ENCODE measurements at regions not wholly inside any gene's neighbourhood (a gene's known extent, or its start where the extent isn't known, plus 50 kb on each side); places are given as distances from the start of the nearest gene placed in this dataset.

GRCh38 chr7:98526059-98526458 is 91.0 kb upstream of the NPTX2 start:
- ChIA-PET CTCF (no interaction called here), POLR2A (no interaction called here)
- no peak for TF ChIP-seq CTCF (IDR thresholded peaks at IDR 0.05)
- Histone ChIP-seq H3K4me3 (ENCODE audit: low read length) (no peak overlapping the region), H3K9me3 (ENCODE audit: control insufficient read depth in 1 of 2, insufficient read depth in 1 of 2, low read length in 2 of 2) (peaks cover 0 to 31% of the 10 kb centered on the region in 2 experiments), H3K36me3 (ENCODE audit: insufficient read depth, low read length) (no peaks in the 10 kb centered on the region), H3K27ac (ENCODE audit: low read depth in 1 of 2, low read length in 2 of 2) (no peak overlapping the region), H3K4me1 (ENCODE audit: insufficient read depth, low read length) (no peaks in the 10 kb centered on the region), H3K27me3 (ENCODE audit: control insufficient read depth in 1 of 2, insufficient read depth in 2 of 2, low read length in 2 of 2) (no peaks in the 10 kb centered on the region)
- Mint-ChIP-seq H3K9me3 (peaks cover under 1% of the 10 kb centered on the region), H3K4me3 (no peak overlapping the region), H3K36me3 (ENCODE audit: low read depth) (no peaks in the 10 kb centered on the region), H3K27me3 (peaks cover 9% of the 10 kb centered on the region), H3K27ac (no peak overlapping the region), H3K4me1 (ENCODE audit: low read depth) (no peaks in the 10 kb centered on the region)
- no peak for DNase-seq
- intact Hi-C loops (cut with DNase I, micrococcal nuclease) = no loop called here
- no peak for ATAC-seq (ENCODE audit: poor library complexity)

DNA sequence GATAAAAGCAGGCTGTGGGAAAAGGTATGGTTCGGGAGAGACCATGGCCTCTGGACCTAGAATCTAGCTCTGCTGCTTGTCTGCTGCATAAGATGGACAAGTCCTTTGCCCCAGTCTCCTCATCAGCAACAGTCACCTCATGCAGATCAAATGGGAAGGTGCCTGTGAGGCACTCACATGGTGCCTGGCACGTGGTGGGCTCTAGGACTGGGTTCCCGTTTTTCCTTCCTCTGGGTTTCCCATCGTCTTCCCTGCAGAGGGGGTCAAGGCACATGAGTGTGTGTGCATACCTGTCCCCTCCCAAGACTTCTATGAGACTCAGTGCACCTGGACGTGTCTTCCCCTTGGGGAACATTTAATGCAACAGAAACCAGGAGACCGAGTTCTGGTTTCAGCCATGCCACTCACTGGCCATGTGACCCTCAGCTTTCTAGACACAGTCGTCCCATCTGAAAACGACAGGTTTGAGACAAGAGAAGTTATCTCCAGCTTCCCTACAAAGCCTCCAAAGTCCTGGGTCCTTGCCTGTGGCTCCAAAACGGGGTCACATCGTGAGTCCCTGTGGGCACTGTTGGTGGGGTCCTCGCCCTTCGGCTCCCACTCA is 95.9 kb upstream of the NPTX2 start:
- Histone ChIP-seq H3K4me1 (ENCODE audit: insufficient read depth, low read length) (no peaks in the 10 kb centered on the region), H3K36me3 (ENCODE audit: insufficient read depth, low read length) (no peaks in the 10 kb centered on the region), H3K27ac (ENCODE audit: low read depth in 1 of 2, low read length in 2 of 2) (no peak overlapping the region), H3K27me3 (ENCODE audit: control insufficient read depth in 1 of 2, insufficient read depth in 2 of 2, low read length in 2 of 2) (no peaks in the 10 kb centered on the region), H3K9me3 (ENCODE audit: control insufficient read depth in 1 of 2, insufficient read depth in 1 of 2, low read length in 2 of 2) (peaks cover 0 to 20% of the 10 kb centered on the region in 2 experiments), H3K4me3 (ENCODE audit: low read length) (no peak overlapping the region)
- ATAC-seq (ENCODE audit: poor library complexity) (no peak), DNase-seq (no peak)
- no peaks in the 10 kb centered on the region for H3K4me1 Mint-ChIP-seq (ENCODE audit: low read depth)
- no peak overlapping the region for H3K4me3 Mint-ChIP-seq
- intact Hi-C loops (cut with DNase I, micrococcal nuclease) = no loop called here
- H3K9me3 Mint-ChIP-seq = no peaks in the 10 kb centered on the region
- POLR2A ChIA-PET = no interaction called here
- no peak for TF ChIP-seq CTCF (IDR thresholded peaks at IDR 0.05)
- CTCF ChIA-PET = no interaction called here
- H3K36me3 Mint-ChIP-seq (ENCODE audit: low read depth) = no peaks in the 10 kb centered on the region
- H3K27ac Mint-ChIP-seq = no peak overlapping the region
- H3K27me3 Mint-ChIP-seq = peaks cover 9% of the 10 kb centered on the region

DNA sequence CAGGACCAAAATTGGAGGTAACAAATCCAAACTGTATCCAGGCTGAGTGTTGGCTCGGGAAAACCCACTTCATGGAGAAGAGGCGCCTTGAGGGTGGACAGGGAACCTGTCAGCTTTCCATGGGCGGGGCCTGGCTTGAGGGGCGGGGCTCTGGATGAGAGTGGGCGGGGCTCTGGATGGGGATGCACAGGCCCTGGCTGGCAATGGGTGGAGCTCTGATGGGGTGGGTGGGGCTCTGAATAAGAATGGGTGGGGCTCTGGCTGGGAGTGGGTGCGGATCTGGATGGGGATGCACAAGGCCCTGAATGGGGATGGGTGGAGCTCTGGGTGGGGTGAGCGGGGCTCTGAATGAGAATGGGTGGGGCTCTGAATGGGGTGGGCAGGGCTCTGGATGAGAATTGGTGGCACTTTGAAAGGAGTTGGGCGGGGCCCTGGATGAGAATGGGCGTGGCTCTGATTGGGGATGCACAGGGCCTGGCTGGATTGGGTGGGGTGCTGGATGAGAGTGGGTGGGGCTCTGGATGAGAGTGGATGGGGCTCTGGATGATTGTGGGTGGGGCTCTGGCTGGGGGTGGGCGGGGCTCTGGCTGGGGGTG is 96.6 kb upstream of the NPTX2 start:
- no peak overlapping the region for H3K27ac ChIP-seq (ENCODE audit: low read depth in 1 of 2, low read length in 2 of 2)
- peaks cover 0 to 15% of the 10 kb centered on the region in 2 experiments for H3K9me3 ChIP-seq (ENCODE audit: control insufficient read depth in 1 of 2, insufficient read depth in 1 of 2, low read length in 2 of 2)
- ATAC-seq (ENCODE audit: poor library complexity) (no peak), DNase-seq (no peak)
- H3K4me3 ChIP-seq (ENCODE audit: low read length) = no peak overlapping the region
- H3K27me3 ChIP-seq (ENCODE audit: control insufficient read depth in 1 of 2, insufficient read depth in 2 of 2, low read length in 2 of 2) = no peaks in the 10 kb centered on the region
- no peaks in the 10 kb centered on the region for H3K36me3 ChIP-seq (ENCODE audit: insufficient read depth, low read length)
- TF ChIP-seq CTCF (IDR thresholded peaks at IDR 0.05) = no peak
- no peak overlapping the region for H3K27ac Mint-ChIP-seq
- no peaks in the 10 kb centered on the region for H3K9me3 Mint-ChIP-seq
- ChIA-PET POLR2A (no interaction called here), CTCF (no interaction called here)
- H3K4me3 Mint-ChIP-seq = no peak overlapping the region
- no peaks in the 10 kb centered on the region for H3K4me1 Mint-ChIP-seq (ENCODE audit: low read depth)
- intact Hi-C loops (cut with DNase I, micrococcal nuclease) = no loop called here
- H3K4me1 ChIP-seq (ENCODE audit: insufficient read depth, low read length) = no peaks in the 10 kb centered on the region
- H3K36me3 Mint-ChIP-seq (ENCODE audit: low read depth) = no peaks in the 10 kb centered on the region
- peaks cover 9% of the 10 kb centered on the region for H3K27me3 Mint-ChIP-seq
